ENCODE measurements at regions not wholly inside any gene's neighbourhood (a gene's known extent, or its start where the extent isn't known, plus 50 kb on each side); places are given as distances from the start of the nearest gene placed in this dataset.
"Not testable (repeated sequence)": the region's sequence is repeated elsewhere in the genome, so short reads cannot be mapped to it uniquely, and the experiment has no call there.

GRCh38 chr1:242992776-242993175 lies 262.3 kb downstream of the CEP170 start:
- not testable (repeated sequence) for TF ChIP-seq CTCF, POLR2A (IDR thresholded peaks at IDR 0.05)
